A549 (cell line): ENCODE measurements at regions not wholly inside any gene's neighbourhood (a gene's known extent, or its start where the extent isn't known, plus 50 kb on each side); places are given as distances from the start of the nearest gene placed in this dataset.

Experiments used
- ATAC-seq, 2 experiments: fragments of 200-7000 bp in 1 of 2; fragments of >200 bp in 1 of 2; cut with Nextera tagmentation in 1 of 2; cut with Tn5 transposase in 1 of 2; 3 replicates each; pipeline versions ENCODE4 v1.8.0 to v1.9.1; 2018 to 2020; ENCODE audit warnings: mild to moderate bottlenecking in 1 of 2, moderate library complexity in 1 of 2
- CTCF ChIA-PET: fragments of 300-600 bp; sonication (Branson Sonifier 250); formaldehyde crosslinking; extraction: SDS; loops from one replicate; lab custom pipeline; 2021; ENCODE audit warnings: antibody characterized with exemption, inconsistent platforms; lab: Yijun Ruan, JAX
- POLR2A ChIA-PET: fragments of 350-600 bp; formaldehyde crosslinking; extraction: SDS; loops from one replicate; lab custom pipeline; 2021; ENCODE audit warnings: antibody characterized with exemption, inconsistent platforms; lab: Yijun Ruan, JAX
- DNase-seq, 2 experiments: peaks; one replicate each; pipeline versions ENCODE4 v3.0.0 to v3.0.0-alpha.2; 2011 to 2016; ENCODE audit warnings: low read depth in 1 of 2, low spot score in 1 of 2
- FAIRE-seq: peaks from 2 replicates; lab custom pipeline; 2011; peaks lifted over from hg19 to GRCh38; lab: Jason Lieb, UNC
- H3K27ac ChIP-seq, 2 experiments: fragments of >200 bp; sonication (Bioruptor Twin); formaldehyde crosslinking; 3 replicates each; pipeline ENCODE4 v1.5.1; 2016 to 2017
- H3K4me1 ChIP-seq: fragments of >200 bp; sonication (Bioruptor Twin); formaldehyde crosslinking; 3 replicates; pipeline ENCODE4 v1.6.1; 2016
- H3K4me2 ChIP-seq: fragments of >200 bp; sonication (Bioruptor Twin); formaldehyde crosslinking; 3 replicates; pipeline ENCODE4 v1.6.1; 2016
- H3K4me3 ChIP-seq: fragments of >200 bp; sonication (Bioruptor Twin); formaldehyde crosslinking; 3 replicates; pipeline ENCODE4 v1.5.1; 2016
- H3K9me3 ChIP-seq: fragments of >200 bp; sonication (Bioruptor Twin); formaldehyde crosslinking; 3 replicates; pipeline ENCODE4 v1.6.1; 2016
- ATOH8 ChIP-seq: fragments of 250-450 bp; sonication (Bioruptor Pico); IDR thresholded peaks from 2 replicates; pipeline ENCODE4 v1.5.0; 2020; ENCODE audit warnings: low read depth, mild to moderate bottlenecking, moderate library complexity
- CEBPB ChIP-seq, 2 experiments: fragments of >200 bp in 1 of 2; sonication (Bioruptor Twin) in 1 of 2; formaldehyde crosslinking in 1 of 2; IDR thresholded peaks; 2 replicates each; pipeline ENCODE4 v1.6.1; 2012 to 2016
- CHD4 ChIP-seq: fragments of 200-600 bp; sonication (generic); IDR thresholded peaks from 2 replicates; pipeline ENCODE4 v1.6.1; 2016; ENCODE audit warnings: antibody characterized with exemption, mild to moderate bottlenecking, borderline replicate concordance
- EHF ChIP-seq: fragments of 250-450 bp; sonication (Bioruptor Pico); IDR thresholded peaks from 2 replicates; pipeline ENCODE4 v1.5.0; 2020; ENCODE audit warnings: mild to moderate bottlenecking
- EHMT2 ChIP-seq: fragments of 200-600 bp; sonication (generic); IDR thresholded peaks from 2 replicates; pipeline ENCODE4 v1.6.1; 2016; ENCODE audit warnings: antibody characterized with exemption, low read depth, mild to moderate bottlenecking, moderate library complexity
- FOSB ChIP-seq: fragments of 250-450 bp; sonication (Bioruptor Pico); IDR thresholded peaks from 2 replicates; pipeline ENCODE4 v1.5.0; 2020; ENCODE audit warnings: mild to moderate bottlenecking, moderate library complexity
- FOSL2 ChIP-seq, 2 experiments: fragments of 450-650 bp in 1 of 2; fragments of >200 bp in 1 of 2; sonication (Bioruptor Twin) in 1 of 2; formaldehyde crosslinking; IDR thresholded peaks; 2 replicates each; pipeline versions ENCODE4 v1.5.0 to v1.6.1; 2016 to 2020; ENCODE audit warnings: mild to moderate bottlenecking in 1 of 2, moderate library complexity in 1 of 2
- HDAC2 ChIP-seq: fragments of 200-600 bp; sonication (generic); IDR thresholded peaks from 2 replicates; pipeline ENCODE4 v1.6.1; 2016
- HMGXB4 ChIP-seq: fragments of 250-450 bp; sonication (Bioruptor Pico); IDR thresholded peaks from 2 replicates; pipeline ENCODE4 v1.5.0; 2021; ENCODE audit warnings: mild to moderate bottlenecking, moderate library complexity, borderline replicate concordance
- HOXA7 ChIP-seq: fragments of 250-450 bp; sonication (Bioruptor Pico); IDR thresholded peaks from 2 replicates; pipeline ENCODE4 v1.5.0; 2020; ENCODE audit warnings: mild to moderate bottlenecking, moderate library complexity
- JUN ChIP-seq, 2 experiments: fragments of >200 bp; sonication (Bioruptor Twin); formaldehyde crosslinking; IDR thresholded peaks; 2 replicates in 1 of 2; 3 replicates in 1 of 2; pipeline ENCODE4 v1.6.1; 2016 to 2017
- KDM5A ChIP-seq: fragments of 200-600 bp; sonication (generic); IDR thresholded peaks from 2 replicates; pipeline ENCODE4 v1.6.1; 2016; ENCODE audit warnings: antibody characterized with exemption, mild to moderate bottlenecking
- MAFK ChIP-seq: fragments of 450-650 bp; IDR thresholded peaks from 2 replicates; pipeline ENCODE4 v1.6.1; 2014; ENCODE audit not compliant: partially characterized antibody
- NR3C1 ChIP-seq: fragments of >200 bp; sonication (Bioruptor Twin); formaldehyde crosslinking; IDR thresholded peaks from 3 replicates; pipeline ENCODE4 v1.6.1; 2017
- PHF8 ChIP-seq: fragments of 200-600 bp; sonication (generic); IDR thresholded peaks from 2 replicates; pipeline ENCODE4 v1.6.1; 2016; ENCODE audit warnings: low read depth, mild to moderate bottlenecking, antibody characterized with exemption, moderate library complexity, borderline replicate concordance
- RARB ChIP-seq: fragments of 250-450 bp; sonication (Bioruptor Pico); IDR thresholded peaks from 2 replicates; pipeline ENCODE4 v1.8.0; 2021; ENCODE audit warnings: mild to moderate bottlenecking, moderate library complexity
- REST ChIP-seq: fragments of 200-600 bp; sonication (generic); IDR thresholded peaks from 2 replicates; pipeline ENCODE4 v1.6.1; 2016; ENCODE audit warnings: antibody characterized with exemption, mild to moderate bottlenecking, moderate library complexity
- RNF2 ChIP-seq: fragments of 200-600 bp; sonication (generic); IDR thresholded peaks from 2 replicates; pipeline ENCODE4 v1.6.1; 2016; ENCODE audit warnings: low read depth, mild to moderate bottlenecking, antibody characterized with exemption, moderate library complexity, borderline replicate concordance
- TFCP2L1 ChIP-seq: fragments of 250-450 bp; sonication (Bioruptor Pico); IDR thresholded peaks from 2 replicates; pipeline ENCODE4 v1.5.0; 2021; ENCODE audit warnings: mild to moderate bottlenecking
- ZNF302 ChIP-seq: fragments of 250-450 bp; sonication (Bioruptor Pico); IDR thresholded peaks from 2 replicates; pipeline ENCODE4 v1.9.0; 2021; ENCODE audit warnings: inconsistent platforms, mild to moderate bottlenecking, moderate library complexity
- WGBS: methylation state at CpG from one replicate; pipeline ENCODE4 v1.1.6; 2017; ENCODE audit errors: missing lambda C conversion rate; 5-methylcytosine and 5-hydroxymethylcytosine counted together

GRCh38 chr7:52233248-52233647 is 802.2 kb upstream of the POM121L12 start:
- POLR2A ChIA-PET, result no interaction called here
- DNase-seq, result no peak
- no peak for ATAC-seq
- TF ChIP-seq RNF2 (no peak), REST (no peak), TFCP2L1 (no peak)
- TF ChIP-seq, all 56 proteins: peak for 0
- H3K4me1 ChIP-seq, result no peaks in the 10 kb centered on the region
- no peaks in the 10 kb centered on the region for H3K9me3 ChIP-seq
- FAIRE-seq, result no peak
- H3K4me2 ChIP-seq, result no peak overlapping the region
- CTCF ChIA-PET, result no interaction called here
- 0% methylated on average over 2 of the region's 2 CpGs for WGBS
- no peak overlapping the region for H3K4me3 ChIP-seq
- no peak overlapping the region for H3K27ac ChIP-seq

- POLR2A ChIA-PET, result no interaction called here
- no peak for TF ChIP-seq TFCP2L1
- CTCF ChIA-PET, result no interaction called here
- 0 out of 3 replicates have a peak, but pooled peaks cover 2% of the 10 kb centered on the region for H3K9me3 ChIP-seq
- DNase-seq (no peak), FAIRE-seq (no peak), ATAC-seq (no peak)
- H3K4me1 ChIP-seq, result no peaks in the 10 kb centered on the region
- 8% methylated on average over 3 of the region's 3 CpGs for WGBS
- no peak overlapping the region for H3K27ac ChIP-seq
- H3K4me3 ChIP-seq, result no peak overlapping the region
- no peak overlapping the region for H3K4me2 ChIP-seq
These were observed 823.5 kb upstream of the POM121L12 start for GRCh38 chr7:52211930-52212329.

- no peak for FAIRE-seq
- POLR2A ChIA-PET, result no interaction called here
- no peak for DNase-seq
These were observed 825.8 kb upstream of the POM121L12 start for GRCh38 chr7:52209614-52210013.

More at GRCh38 chr7:52209614-52210013, 825.8 kb upstream of the POM121L12 start:
- ATAC-seq, result no peak
- TF ChIP-seq NR3C1, result no peak
- TF ChIP-seq ATOH8 (CRISPR knock-in tag), result no peak
- TF ChIP-seq EHF (CRISPR knock-in tag), result no peak
- no peak for TF ChIP-seq CEBPB (IDR thresholded peaks at IDR 0.05)
- TF ChIP-seq ZNF302, result no peak
- no peak for TF ChIP-seq MAFK
- no peak for TF ChIP-seq EHMT2
- TF ChIP-seq CHD4, result no peak
- no peak for TF ChIP-seq FOSL2 (IDR thresholded peaks at IDR 0.05)
- no peak for TF ChIP-seq FOSL2 (CRISPR knock-in tag; IDR thresholded peaks at IDR 0.05)
- TF ChIP-seq HMGXB4 (CRISPR knock-in tag), result no peak
- no peak for TF ChIP-seq JUN (IDR thresholded peaks at IDR 0.05)
- TF ChIP-seq HOXA7 (CRISPR knock-in tag), result no peak
- no peak for TF ChIP-seq FOSB
- TF ChIP-seq HDAC2, result no peak
- TF ChIP-seq RARB (CRISPR knock-in tag), result no peak
- no peak for TF ChIP-seq RNF2
- no peak for TF ChIP-seq KDM5A
- TF ChIP-seq PHF8, result no peak
- H3K4me2 ChIP-seq, result no peak overlapping the region
- no peak overlapping the region for H3K27ac ChIP-seq
- H3K9me3 ChIP-seq, result 0 out of 3 replicates have a peak, but pooled peaks cover 2% of the 10 kb centered on the region
- no peak overlapping the region for H3K4me3 ChIP-seq
- 24% methylated on average over 2 of the region's 2 CpGs for whole genome bisulfite sequencing
- CTCF ChIA-PET, result no interaction called here
- no peaks in the 10 kb centered on the region for H3K4me1 ChIP-seq
